ENCODE measurements at regions not wholly inside any gene's neighbourhood (a gene's known extent, or its start where the extent isn't known, plus 50 kb on each side); places are given as distances from the start of the nearest gene placed in this dataset.

GRCh38 chr2:122528958-122529705 lies 773.7 kb downstream of the TSN start:
- TF ChIP-seq POLR2A (IDR thresholded peaks at IDR 0.05; ENCODE audit: low read length) (no peak), GATA1 (IDR thresholded peaks at IDR 0.05; ENCODE audit: low read depth, low read length) (no peak)
- DNase-seq, result no peak

DNA sequence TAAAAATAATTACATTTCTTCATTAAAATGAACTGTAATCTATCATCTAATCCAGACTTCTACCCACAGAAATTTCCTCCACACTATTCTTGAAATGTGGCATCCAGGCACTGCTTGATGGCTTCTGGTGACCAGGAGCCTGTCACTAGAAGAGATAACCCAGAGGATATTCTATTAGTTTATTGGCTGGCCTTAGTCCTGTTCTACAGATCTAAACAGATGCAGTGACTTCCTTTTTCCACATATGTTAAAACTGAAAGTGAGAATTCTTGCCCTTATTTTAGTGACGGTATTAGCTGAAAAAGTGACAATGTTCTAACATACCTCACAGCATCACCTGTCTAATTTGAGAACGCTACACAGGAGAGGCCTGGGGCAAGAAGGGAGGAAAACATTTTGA lies 775.4 kb downstream of the TSN start:
- TF ChIP-seq GATA1 (IDR thresholded peaks at IDR 0.05; ENCODE audit: low read depth, low read length), result no peak
- no peak for TF ChIP-seq POLR2A (IDR thresholded peaks at IDR 0.05; ENCODE audit: low read length)
- no peak for DNase-seq

- TF ChIP-seq POLR2A (IDR thresholded peaks at IDR 0.05; ENCODE audit: low read length) (no peak), GATA1 (IDR thresholded peaks at IDR 0.05; ENCODE audit: low read depth, low read length) (no peak)
- peak in 1 of 2 experiments; percentile 3 for DNase-seq
These were observed 776.0 kb downstream of the TSN start for GRCh38 chr2:122531290-122532071.

DNA sequence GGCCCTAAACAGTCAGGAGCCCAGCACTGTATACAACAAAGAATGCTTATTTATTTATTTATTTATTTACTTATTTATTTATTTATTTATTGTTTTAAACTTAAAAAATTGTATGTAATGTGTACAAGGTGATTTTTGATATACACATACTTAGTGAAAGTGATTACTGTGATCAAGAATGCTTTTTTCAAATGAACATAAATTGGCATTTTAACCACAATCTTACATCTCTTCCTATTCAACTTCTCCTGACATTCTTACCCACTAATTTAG lies 776.6 kb downstream of the TSN start:
- no peak for DNase-seq
- TF ChIP-seq POLR2A (IDR thresholded peaks at IDR 0.05; ENCODE audit: low read length), result no peak
- no peak for TF ChIP-seq GATA1 (IDR thresholded peaks at IDR 0.05; ENCODE audit: low read depth, low read length)

GRCh38 chr2:122532481-122532880 lies 777.0 kb downstream of the TSN start:
- no peak for DNase-seq

DNA sequence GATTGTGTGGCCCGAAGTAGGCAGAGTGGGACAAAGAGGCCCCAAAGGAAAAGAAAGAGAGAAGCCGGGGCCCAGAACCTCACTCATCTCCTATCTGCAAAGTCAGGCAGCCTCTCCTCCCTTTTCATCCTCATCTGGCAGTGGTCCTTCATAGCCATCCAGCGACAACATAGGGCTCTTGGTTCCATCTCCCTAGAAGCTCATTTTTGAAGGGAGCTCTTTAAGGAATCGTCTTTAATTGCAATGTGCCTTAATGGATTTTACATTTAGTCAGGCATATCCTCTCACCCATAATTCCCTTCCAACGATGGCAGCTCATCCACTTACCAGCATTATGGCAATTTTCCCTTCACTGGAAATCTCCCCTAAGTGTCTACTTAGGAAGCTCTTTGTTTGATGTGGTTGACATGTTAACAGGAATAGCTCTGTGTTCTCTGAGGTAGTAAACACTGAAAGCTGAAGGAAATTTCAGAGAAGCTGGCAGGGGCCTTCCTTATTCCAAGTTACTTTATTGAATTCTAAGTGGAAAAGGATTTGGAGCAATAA lies 780.6 kb downstream of the TSN start:
- no peak for DNase-seq
- TF ChIP-seq POLR2A (IDR thresholded peaks at IDR 0.05; ENCODE audit: low read length), result no peak
- TF ChIP-seq GATA1 (IDR thresholded peaks at IDR 0.05; ENCODE audit: low read depth, low read length), result no peak

More at GRCh38 chr2:122532481-122532880, 777.0 kb downstream of the TSN start:
- no peak for TF ChIP-seq POLR2A (IDR thresholded peaks at IDR 0.05; ENCODE audit: low read length)
- no peak for TF ChIP-seq GATA1 (IDR thresholded peaks at IDR 0.05; ENCODE audit: low read depth, low read length)

DNA sequence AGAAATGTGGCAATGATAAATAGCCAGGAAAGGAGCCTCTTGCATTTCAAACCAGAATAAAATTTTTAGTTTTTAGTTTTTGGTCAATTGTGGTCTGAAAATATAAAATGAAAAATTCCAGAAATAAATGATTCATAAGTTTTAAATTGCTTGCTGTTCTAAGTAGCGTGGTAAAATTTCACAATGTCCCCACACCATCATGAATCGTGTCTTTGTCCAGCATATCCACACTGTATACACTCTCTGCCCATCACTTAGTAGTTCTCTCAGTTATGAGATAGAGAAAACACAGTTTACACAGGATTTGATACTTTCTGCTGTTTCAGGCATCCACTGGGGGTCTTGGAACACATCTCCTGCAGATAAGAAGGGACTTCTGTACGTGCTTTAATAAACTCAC lies 783.9 kb downstream of the TSN start:
- no peak for TF ChIP-seq GATA1 (IDR thresholded peaks at IDR 0.05; ENCODE audit: low read depth, low read length)
- TF ChIP-seq POLR2A (IDR thresholded peaks at IDR 0.05; ENCODE audit: low read length), result no peak
- DNase-seq, result no peak

- no peak for DNase-seq
- no peak for TF ChIP-seq POLR2A (IDR thresholded peaks at IDR 0.05; ENCODE audit: low read length)
- no peak for TF ChIP-seq GATA1 (IDR thresholded peaks at IDR 0.05; ENCODE audit: low read depth, low read length)
These were observed 784.5 kb downstream of the TSN start for GRCh38 chr2:122539920-122540319.

GRCh38 chr2:122542236-122542635 lies 786.8 kb downstream of the TSN start:
- TF ChIP-seq GATA1 (IDR thresholded peaks at IDR 0.05; ENCODE audit: low read depth, low read length) (no peak), POLR2A (IDR thresholded peaks at IDR 0.05; ENCODE audit: low read length) (no peak)
- no peak for DNase-seq

DNA sequence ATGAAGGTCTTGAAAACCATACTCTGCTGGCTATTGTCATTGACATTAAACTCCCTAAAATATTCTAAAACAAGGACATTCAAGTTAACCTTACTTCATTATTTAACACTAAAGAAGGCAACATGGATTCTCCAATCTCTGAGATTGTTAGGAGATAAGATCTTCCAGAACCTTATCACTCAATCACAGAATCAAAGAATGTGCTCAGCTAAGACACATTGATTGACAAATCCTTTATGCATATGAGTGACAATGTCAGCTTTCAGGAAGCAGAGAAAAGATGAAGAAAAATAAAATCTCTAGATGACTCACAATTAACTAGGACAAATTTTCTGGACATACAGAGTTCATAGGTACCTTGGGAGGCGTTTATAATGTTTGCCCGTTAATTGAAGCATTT lies 787.2 kb downstream of the TSN start:
- no peak for TF ChIP-seq GATA1 (IDR thresholded peaks at IDR 0.05; ENCODE audit: low read depth, low read length)
- no peak for DNase-seq

DNA sequence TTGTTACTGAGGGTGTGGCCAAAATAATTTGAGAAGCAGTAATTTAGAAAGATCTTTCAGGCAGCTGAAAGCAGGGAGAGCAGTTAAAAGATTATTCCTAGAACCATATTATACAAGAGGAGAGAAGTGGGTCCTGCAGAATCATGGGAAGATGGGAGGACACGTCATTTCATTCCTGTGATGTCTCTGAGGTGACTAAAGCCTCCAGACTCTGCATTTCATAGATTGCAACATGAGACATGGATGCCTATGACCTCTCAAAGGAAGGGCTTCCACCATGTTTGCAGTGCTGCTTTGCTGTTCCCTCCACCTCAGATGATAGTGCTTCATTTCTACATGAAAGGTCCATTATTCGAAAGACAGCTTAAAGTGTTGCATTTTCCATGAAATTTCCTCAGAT lies 788.4 kb downstream of the TSN start:
- no peak for DNase-seq
- TF ChIP-seq POLR2A (IDR thresholded peaks at IDR 0.05; ENCODE audit: low read length), result no peak
- TF ChIP-seq GATA1 (IDR thresholded peaks at IDR 0.05; ENCODE audit: low read depth, low read length), result no peak

- no peak for DNase-seq
- TF ChIP-seq GATA1 (IDR thresholded peaks at IDR 0.05; ENCODE audit: low read depth, low read length) (no peak), POLR2A (IDR thresholded peaks at IDR 0.05; ENCODE audit: low read length) (no peak)
These were observed 790.4 kb downstream of the TSN start for GRCh38 chr2:122545821-122546220.

DNA sequence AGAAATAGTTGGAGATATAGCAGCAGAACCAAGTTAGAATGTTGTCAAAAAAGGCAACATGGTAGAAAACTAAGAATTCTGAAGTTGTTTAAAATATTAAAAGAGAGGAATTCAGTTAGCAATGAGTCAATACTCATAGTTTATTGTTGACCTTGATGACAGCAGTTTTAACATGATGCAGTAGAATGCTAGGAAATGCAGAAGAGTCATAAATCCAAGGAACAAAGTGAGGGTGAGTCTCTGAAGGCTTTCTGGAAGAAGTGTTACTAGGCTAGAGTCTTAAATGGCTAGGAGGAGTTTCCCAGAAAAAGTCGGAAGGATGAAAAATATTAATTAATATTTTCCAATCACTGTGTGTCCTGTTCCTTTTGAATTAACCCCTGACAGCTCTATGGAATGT lies 807.3 kb downstream of the TSN start:
- no peak for TF ChIP-seq POLR2A (IDR thresholded peaks at IDR 0.05; ENCODE audit: low read length)
- TF ChIP-seq GATA1 (IDR thresholded peaks at IDR 0.05; ENCODE audit: low read depth, low read length), result no peak
- no peak for DNase-seq

- no peak for DNase-seq
- TF ChIP-seq POLR2A (IDR thresholded peaks at IDR 0.05; ENCODE audit: low read length) (no peak), GATA1 (IDR thresholded peaks at IDR 0.05; ENCODE audit: low read depth, low read length) (no peak)
These were observed 808.3 kb downstream of the TSN start for GRCh38 chr2:122563781-122564180.

DNA sequence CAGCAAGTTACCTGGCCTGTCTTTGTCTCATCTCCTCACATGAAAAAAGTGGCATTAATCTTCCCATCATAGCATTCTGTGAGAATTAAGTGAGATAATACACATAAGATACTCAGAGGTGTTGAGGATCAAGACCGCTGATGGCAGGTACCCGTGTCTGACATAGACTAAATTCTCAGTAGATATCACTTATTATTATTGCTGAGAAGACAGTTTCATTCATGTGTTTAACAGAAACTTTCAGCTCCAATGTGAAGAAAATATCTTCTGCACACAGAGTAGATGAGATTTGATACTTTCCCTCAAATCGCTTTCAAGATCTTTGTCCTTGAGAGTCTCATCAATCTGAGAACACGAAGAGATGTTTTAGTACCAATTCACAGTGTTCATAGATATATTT lies 809.4 kb downstream of the TSN start:
- TF ChIP-seq POLR2A (IDR thresholded peaks at IDR 0.05; ENCODE audit: low read length) (no peak), GATA1 (IDR thresholded peaks at IDR 0.05; ENCODE audit: low read depth, low read length) (no peak)
- DNase-seq, result no peak
